ENCODE measurements at regions not wholly inside any gene's neighbourhood (a gene's known extent, or its start where the extent isn't known, plus 50 kb on each side); places are given as distances from the start of the nearest gene placed in this dataset.
"Not testable (repeated sequence)": the region's sequence is repeated elsewhere in the genome, so short reads cannot be mapped to it uniquely, and the experiment has no call there.

GRCh38 chrX:74104356-74105015 lies 199.5 kb upstream of the ZCCHC13 start:
- no peaks in the 10 kb centered on the region for H3K27me3 ChIP-seq (ENCODE audit: insufficient read depth, poor library complexity, severe bottlenecking)
- no peaks in the 10 kb centered on the region for H3K4me1 ChIP-seq (ENCODE audit: insufficient read depth, poor library complexity, severe bottlenecking)
- no peak overlapping the region for H3K27ac ChIP-seq (ENCODE audit: poor library complexity, severe bottlenecking)
- ATAC-seq (ENCODE audit: low read depth) (peak; percentile 27; the same call in 1 of the 3 replicates), DNase-seq (ENCODE audit: low spot score) (no peak)
- H3K4me3 ChIP-seq (ENCODE audit: severe bottlenecking) = no peak overlapping the region
- no peaks in the 10 kb centered on the region for H3K9me3 ChIP-seq (ENCODE audit: severe bottlenecking)
- no peaks in the 10 kb centered on the region for H3K36me3 ChIP-seq (ENCODE audit: low read depth)
- no peak for TF ChIP-seq CTCF (IDR thresholded peaks at IDR 0.05; ENCODE audit: poor library complexity, severe bottlenecking)

- not testable (repeated sequence) for H3K4me3 ChIP-seq (ENCODE audit: severe bottlenecking); ATAC-seq (ENCODE audit: low read depth); H3K4me1 ChIP-seq (ENCODE audit: insufficient read depth, poor library complexity, severe bottlenecking); H3K27me3 ChIP-seq (ENCODE audit: insufficient read depth, poor library complexity, severe bottlenecking); H3K36me3 ChIP-seq (ENCODE audit: low read depth); H3K27ac ChIP-seq (ENCODE audit: poor library complexity, severe bottlenecking); H3K9me3 ChIP-seq (ENCODE audit: severe bottlenecking); DNase-seq (ENCODE audit: low spot score)
These were observed 205.6 kb upstream of the ZCCHC13 start for GRCh38 chrX:74098407-74098806.

GRCh38 chrX:74090049-74090448 lies 213.9 kb upstream of the ZCCHC13 start:
- ATAC-seq (ENCODE audit: low read depth) = no peak
- H3K9me3 ChIP-seq (ENCODE audit: severe bottlenecking) = no peaks in the 10 kb centered on the region
- no peak for TF ChIP-seq CTCF (IDR thresholded peaks at IDR 0.05; ENCODE audit: poor library complexity, severe bottlenecking)

GRCh38 chrX:74085642-74086236 lies 218.2 kb upstream of the ZCCHC13 start:
- H3K27ac ChIP-seq (ENCODE audit: poor library complexity, severe bottlenecking) = no peak overlapping the region
- DNase-seq (ENCODE audit: low spot score) = no peak
- no peaks in the 10 kb centered on the region for H3K4me1 ChIP-seq (ENCODE audit: insufficient read depth, poor library complexity, severe bottlenecking)
- H3K4me3 ChIP-seq (ENCODE audit: severe bottlenecking) = no peak overlapping the region
- no peaks in the 10 kb centered on the region for H3K27me3 ChIP-seq (ENCODE audit: insufficient read depth, poor library complexity, severe bottlenecking)
- ATAC-seq (ENCODE audit: low read depth) = no peak
- TF ChIP-seq CTCF (IDR thresholded peaks at IDR 0.05; ENCODE audit: poor library complexity, severe bottlenecking) = no peak
- H3K9me3 ChIP-seq (ENCODE audit: severe bottlenecking) = no peaks in the 10 kb centered on the region
- no peaks in the 10 kb centered on the region for H3K36me3 ChIP-seq (ENCODE audit: low read depth)

More at GRCh38 chrX:74090049-74090448, 213.9 kb upstream of the ZCCHC13 start:
- no peaks in the 10 kb centered on the region for H3K4me1 ChIP-seq (ENCODE audit: insufficient read depth, poor library complexity, severe bottlenecking)
- H3K27me3 ChIP-seq (ENCODE audit: insufficient read depth, poor library complexity, severe bottlenecking) = no peaks in the 10 kb centered on the region
- DNase-seq (ENCODE audit: low spot score) = no peak
- no peak overlapping the region for H3K27ac ChIP-seq (ENCODE audit: poor library complexity, severe bottlenecking)
- H3K36me3 ChIP-seq (ENCODE audit: low read depth) = no peaks in the 10 kb centered on the region
- H3K4me3 ChIP-seq (ENCODE audit: severe bottlenecking) = no peak overlapping the region

GRCh38 chrX:74080165-74080564 lies 223.8 kb upstream of the ZCCHC13 start:
- no peaks in the 10 kb centered on the region for H3K9me3 ChIP-seq (ENCODE audit: severe bottlenecking)
- H3K27ac ChIP-seq (ENCODE audit: poor library complexity, severe bottlenecking) = no peak overlapping the region
- H3K4me1 ChIP-seq (ENCODE audit: insufficient read depth, poor library complexity, severe bottlenecking) = no peaks in the 10 kb centered on the region
- H3K27me3 ChIP-seq (ENCODE audit: insufficient read depth, poor library complexity, severe bottlenecking) = no peaks in the 10 kb centered on the region
- no peak for TF ChIP-seq CTCF (IDR thresholded peaks at IDR 0.05; ENCODE audit: poor library complexity, severe bottlenecking)
- DNase-seq (ENCODE audit: low spot score) (no peak), ATAC-seq (ENCODE audit: low read depth) (no peak)
- no peaks in the 10 kb centered on the region for H3K36me3 ChIP-seq (ENCODE audit: low read depth)
- H3K4me3 ChIP-seq (ENCODE audit: severe bottlenecking) = no peak overlapping the region

Data from RWPE2 (cell line).